GM12801 (cell line): ENCODE measurements at regions not wholly inside any gene's neighbourhood (a gene's known extent, or its start where the extent isn't known, plus 50 kb on each side); places are given as distances from the start of the nearest gene placed in this dataset.

ENCODE experiments used
- CTCF ChIP-seq: IDR thresholded peaks from one replicate; pipeline ENCODE4 v1.5.1; 2011; ENCODE audit warnings: control low read depth; ENCODE audit not compliant: insufficient read length; ENCODE audit errors: extremely low read depth

GRCh38 chr22:35198738-35199137 lies 58.6 kb upstream of the HMGXB4 start:
- no peak for TF ChIP-seq CTCF

- TF ChIP-seq CTCF: no peak
Observed at GRCh38 chr22:35202376-35202775, 54.9 kb upstream of the HMGXB4 start.

- no peak for TF ChIP-seq CTCF
Observed at GRCh38 chr22:35203583-35203982, 53.7 kb upstream of the HMGXB4 start.

DNA sequence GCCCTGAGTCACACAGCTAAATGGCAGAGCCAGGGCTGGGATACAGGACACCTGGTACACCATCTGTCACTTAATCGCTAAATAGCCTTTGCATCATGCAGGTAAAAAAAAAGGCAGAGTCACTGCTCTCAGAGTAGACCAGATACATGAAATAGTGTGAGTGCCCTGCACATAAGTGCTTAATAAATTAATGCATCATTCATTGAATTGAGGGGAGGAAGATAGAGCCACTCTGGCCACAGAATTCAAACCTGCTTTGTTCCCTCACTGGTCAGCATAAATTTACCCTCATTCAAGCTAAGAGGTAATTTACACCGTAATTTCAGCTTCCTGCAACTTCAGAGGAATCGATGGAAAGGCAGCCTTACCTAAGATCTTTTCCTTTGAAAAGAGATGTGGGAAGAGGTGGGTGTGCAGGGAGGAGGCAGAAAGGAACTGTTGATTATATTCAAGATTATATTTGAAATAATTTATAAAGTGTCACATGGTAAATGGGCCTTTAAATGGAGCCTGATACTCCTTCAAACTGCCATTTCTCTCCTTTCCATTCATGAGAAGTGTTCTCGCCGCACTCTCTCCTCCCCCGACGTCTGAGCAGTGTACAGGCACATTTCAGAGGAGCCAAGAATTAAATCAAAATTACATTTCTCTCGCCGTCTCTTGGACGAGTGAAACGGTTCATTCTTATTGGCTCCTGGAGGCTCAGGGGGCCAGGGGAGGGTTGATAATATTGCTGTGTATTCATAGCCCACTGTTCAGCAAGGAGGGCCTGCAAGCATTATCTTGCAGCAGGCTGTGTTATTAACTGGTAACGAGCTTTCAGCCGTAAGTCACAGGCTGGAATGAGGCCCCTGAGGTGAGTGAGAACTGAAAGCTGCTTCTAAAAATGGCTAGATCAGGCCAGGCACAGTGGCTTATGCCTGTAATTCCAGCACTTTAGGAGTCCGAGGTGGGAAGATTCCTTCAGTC lies 52.2 kb upstream of the HMGXB4 start:
- no peak for TF ChIP-seq CTCF

- TF ChIP-seq CTCF: no peak
Observed at GRCh38 chr22:35205961-35206360, 51.3 kb upstream of the HMGXB4 start.

DNA sequence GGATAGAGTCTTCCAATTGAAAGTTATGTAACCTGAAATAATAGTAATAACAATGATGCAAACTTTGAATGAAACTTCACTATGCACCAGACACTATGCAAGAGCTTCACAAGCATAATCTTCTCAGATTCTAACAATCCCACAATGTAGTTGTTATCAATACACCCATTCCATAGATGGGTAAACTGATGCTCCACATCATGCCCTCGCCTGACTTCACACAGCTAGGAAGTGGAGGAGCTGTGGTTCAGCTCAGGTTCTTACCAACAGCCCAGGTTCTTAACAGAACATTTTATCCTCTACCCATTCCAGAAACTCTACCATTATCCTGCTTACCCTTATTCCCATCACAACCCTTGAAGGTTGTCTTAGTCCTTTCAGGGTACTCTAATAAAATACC lies 50.4 kb upstream of the HMGXB4 start:
- TF ChIP-seq CTCF: no peak
